ENCODE measurements at regions not wholly inside any gene's neighbourhood (a gene's known extent, or its start where the extent isn't known, plus 50 kb on each side); places are given as distances from the start of the nearest gene placed in this dataset.

- no peak for TF ChIP-seq POLR2AphosphoS2 (IDR thresholded peaks at IDR 0.05; ENCODE audit: low read length)
- TF ChIP-seq COPS2 (conservative IDR thresholded peaks at IDR 0.05), result no peak
Measured at GRCh38 chr2:71961289-71962027, 186.2 kb downstream of the CYP26B1 start (continued).

GRCh38 chr2:71959494-71959893 lies 188.2 kb downstream of the CYP26B1 start:
- H3K36me3 ChIP-seq (ENCODE audit: control insufficient read depth, insufficient read depth, low read length), result no peaks in the 10 kb centered on the region
- CTCF ChIA-PET (ENCODE audit: low intra/inter-chr PET ratio), result no interaction called here
- no peak overlapping the region for H3K4me3 ChIP-seq
- BruUV-seq (replicated peaks), result no TSS peak
- H3K4me1 ChIP-seq (replicated peaks in 1 of 2; ENCODE audit: control insufficient read depth in 2 of 2, insufficient read depth in 2 of 2, low read length in 2 of 2), result no peaks in the 10 kb centered on the region
- no peak overlapping the region for H2AFZ ChIP-seq (ENCODE audit: low read depth, low read length)
- DNase-seq (ENCODE audit: extremely low read depth in 1 of 4, low spot score in 3 of 4), result no peak
- TF ChIP-seq SLC30A9 (CRISPR knock-in tag; IDR thresholded peaks at IDR 0.05), result no peak
- TF ChIP-seq, protein P1, sequence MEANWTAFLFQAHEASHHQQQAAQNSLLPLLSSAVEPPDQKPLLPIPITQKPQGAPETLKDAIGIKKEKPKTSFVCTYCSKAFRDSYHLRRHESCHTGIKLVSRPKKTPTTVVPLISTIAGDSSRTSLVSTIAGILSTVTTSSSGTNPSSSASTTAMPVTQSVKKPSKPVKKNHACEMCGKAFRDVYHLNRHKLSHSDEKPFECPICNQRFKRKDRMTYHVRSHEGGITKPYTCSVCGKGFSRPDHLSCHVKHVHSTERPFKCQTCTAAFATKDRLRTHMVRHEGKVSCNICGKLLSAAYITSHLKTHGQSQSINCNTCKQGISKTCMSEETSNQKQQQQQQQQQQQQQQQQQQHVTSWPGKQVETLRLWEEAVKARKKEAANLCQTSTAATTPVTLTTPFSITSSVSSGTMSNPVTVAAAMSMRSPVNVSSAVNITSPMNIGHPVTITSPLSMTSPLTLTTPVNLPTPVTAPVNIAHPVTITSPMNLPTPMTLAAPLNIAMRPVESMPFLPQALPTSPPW (CRISPR knock-in tag; IDR thresholded peaks at IDR 0.05), result no peak
- no peak for TF ChIP-seq ZNF133 (CRISPR knock-in tag; IDR thresholded peaks at IDR 0.05)
- no peak for TF ChIP-seq PRPF4 (IDR thresholded peaks at IDR 0.05; ENCODE audit: insufficient read depth, low read depth, low read length, poor library complexity, severe bottlenecking)
- TF ChIP-seq ZFX (CRISPR knock-in tag; IDR thresholded peaks at IDR 0.05), result no peak
- no peak for TF ChIP-seq PHB2 (IDR thresholded peaks at IDR 0.05; ENCODE audit: low read depth)
- TF ChIP-seq ZNF408 (CRISPR knock-in tag; IDR thresholded peaks at IDR 0.05; ENCODE audit: low read depth), result no peak
- no peak for TF ChIP-seq BACH1 (tag; IDR thresholded peaks at IDR 0.05)
- POLR2A ChIA-PET, result no interaction called here
- H4K20me1 ChIP-seq (replicated peaks; ENCODE audit: control insufficient read depth, insufficient read depth, low read length), result no peaks in the 10 kb centered on the region
- ATAC-seq, result no peak
- H3K9me3 ChIP-seq (replicated peaks; ENCODE audit: control insufficient read depth, insufficient read depth, low read depth, low read length), result no peaks in the 10 kb centered on the region; the same call in 1 of the 2 replicates
- no peak overlapping the region for H3K4me2 ChIP-seq (ENCODE audit: insufficient read depth, low read length)
- no peaks in the 10 kb centered on the region for H3K9me1 ChIP-seq (ENCODE audit: control insufficient read depth, insufficient read depth, low read length)
- no peak for FAIRE-seq
- no peaks in the 10 kb centered on the region; a peak in 1 of 5 replicates for H3K27me3 ChIP-seq (ENCODE audit: control insufficient read depth in 2 of 2, insufficient read depth in 2 of 2, low read length in 2 of 2)
- no peak overlapping the region for H3K27ac ChIP-seq (ENCODE audit: extremely low read depth, low read depth, low read length)
- intact Hi-C loops (cut with micrococcal nuclease) (no loop called here), in situ Hi-C loops (cut with MboI) (no loop called here)
- no peak overlapping the region for H3K9ac ChIP-seq (ENCODE audit: insufficient read depth in 1 of 2, low read depth in 2 of 2, low read length in 2 of 2)
- H3K79me2 ChIP-seq (ENCODE audit: control insufficient read depth, insufficient read depth, low read length), result no peaks in the 10 kb centered on the region

Data from K562 (cell line).